ENCODE measurements at regions not wholly inside any gene's neighbourhood (a gene's known extent, or its start where the extent isn't known, plus 50 kb on each side); places are given as distances from the start of the nearest gene placed in this dataset.

GRCh38 chr3:83559082-83559481, 1399.7 kb upstream of the CADM2 start (continued):
- TF ChIP-seq ATF3 (IDR thresholded peaks at IDR 0.05) (no peak), SP1 (IDR thresholded peaks at IDR 0.05) (no peak), RXRA (IDR thresholded peaks at IDR 0.05) (no peak)

DNA sequence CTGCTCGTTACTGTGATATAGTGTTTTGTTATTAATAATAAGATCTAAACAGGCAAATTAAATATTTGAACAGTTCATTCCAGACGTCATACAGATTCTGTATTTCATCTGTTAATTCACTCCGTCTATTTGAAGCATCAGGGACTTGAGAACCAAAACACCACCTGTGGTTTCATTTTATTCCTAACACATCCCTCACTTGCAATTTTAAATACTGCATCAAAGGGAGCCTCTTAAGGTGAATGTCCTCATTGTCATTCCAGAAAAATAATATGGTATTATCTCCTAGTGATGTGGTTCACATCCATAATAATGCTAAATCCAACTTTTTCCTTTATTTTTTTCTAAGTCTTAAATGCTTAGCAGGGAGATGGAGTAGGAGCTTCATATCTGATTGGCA, 1390.9 kb upstream of the CADM2 start:
- WGBS = 29% methylated on average over 3 of the region's 3 CpGs
- H3K9me3 ChIP-seq (ENCODE audit: control insufficient read depth in 4 of 4, low read length in 3 of 4) = no peaks in the 10 kb centered on the region
- no peak overlapping the region for H3K27ac ChIP-seq (ENCODE audit: low read depth in 1 of 2, low read length in 2 of 2)
- no peak overlapping the region for H3K4me3 ChIP-seq (ENCODE audit: low read depth in 1 of 3, low read length in 3 of 3)
- no peaks in the 10 kb centered on the region for H3K36me3 ChIP-seq (ENCODE audit: control insufficient read depth in 4 of 4, insufficient read depth in 3 of 4, low read depth in 1 of 4, low read length in 3 of 4)
- no peaks in the 10 kb centered on the region for H3K4me1 ChIP-seq (ENCODE audit: control insufficient read depth in 4 of 4, insufficient read depth in 4 of 4, low read length in 3 of 4)
- no peak for TF ChIP-seq HNF4A (conservative IDR thresholded peaks at IDR 0.05)
- TF ChIP-seq YY1 (IDR thresholded peaks at IDR 0.05) = no peak
- no peak for TF ChIP-seq RXRA (IDR thresholded peaks at IDR 0.05)
- TF ChIP-seq, protein P1, sequence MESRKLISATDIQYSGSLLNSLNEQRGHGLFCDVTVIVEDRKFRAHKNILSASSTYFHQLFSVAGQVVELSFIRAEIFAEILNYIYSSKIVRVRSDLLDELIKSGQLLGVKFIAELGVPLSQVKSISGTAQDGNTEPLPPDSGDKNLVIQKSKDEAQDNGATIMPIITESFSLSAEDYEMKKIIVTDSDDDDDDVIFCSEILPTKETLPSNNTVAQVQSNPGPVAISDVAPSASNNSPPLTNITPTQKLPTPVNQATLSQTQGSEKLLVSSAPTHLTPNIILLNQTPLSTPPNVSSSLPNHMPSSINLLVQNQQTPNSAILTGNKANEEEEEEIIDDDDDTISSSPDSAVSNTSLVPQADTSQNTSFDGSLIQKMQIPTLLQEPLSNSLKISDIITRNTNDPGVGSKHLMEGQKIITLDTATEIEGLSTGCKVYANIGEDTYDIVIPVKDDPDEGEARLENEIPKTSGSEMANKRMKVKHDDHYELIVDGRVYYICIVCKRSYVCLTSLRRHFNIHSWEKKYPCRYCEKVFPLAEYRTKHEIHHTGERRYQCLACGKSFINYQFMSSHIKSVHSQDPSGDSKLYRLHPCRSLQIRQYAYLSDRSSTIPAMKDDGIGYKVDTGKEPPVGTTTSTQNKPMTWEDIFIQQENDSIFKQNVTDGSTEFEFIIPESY (IDR thresholded peaks at IDR 0.05) = no peak
- no peak for TF ChIP-seq TAF1 (conservative IDR thresholded peaks at IDR 0.05)
- TF ChIP-seq JUND (IDR thresholded peaks at IDR 0.05) = no peak
- no peak for TF ChIP-seq CTCF (IDR thresholded peaks at IDR 0.05; ENCODE audit: low read depth, low read length, missing input control)
- no peak for TF ChIP-seq FOXA2 (IDR thresholded peaks at IDR 0.05)
- TF ChIP-seq SP1 (IDR thresholded peaks at IDR 0.05) = no peak
- no peak for TF ChIP-seq ATF3 (IDR thresholded peaks at IDR 0.05)
- no peak for TF ChIP-seq EGR1 (IDR thresholded peaks at IDR 0.05; ENCODE audit: low read depth in 2 of 2)
- no peak for DNase-seq (ENCODE audit: low spot score)
- H3K27me3 ChIP-seq (ENCODE audit: control insufficient read depth in 4 of 4, insufficient read depth in 4 of 4, low read length in 3 of 4) = no peaks in the 10 kb centered on the region
- H3K9ac ChIP-seq (ENCODE audit: low read depth in 1 of 2, low read length in 2 of 2) = no peak overlapping the region

GRCh38 chr3:83581546-83581945, 1377.2 kb upstream of the CADM2 start:
- Histone ChIP-seq H3K27me3 (ENCODE audit: control insufficient read depth in 4 of 4, insufficient read depth in 4 of 4, low read length in 3 of 4) (no peaks in the 10 kb centered on the region), H3K4me3 (ENCODE audit: low read depth in 1 of 3, low read length in 3 of 3) (no peak overlapping the region), H3K36me3 (ENCODE audit: control insufficient read depth in 4 of 4, insufficient read depth in 3 of 4, low read depth in 1 of 4, low read length in 3 of 4) (no peaks in the 10 kb centered on the region), H3K4me1 (ENCODE audit: control insufficient read depth in 4 of 4, insufficient read depth in 4 of 4, low read length in 3 of 4) (no peaks in the 10 kb centered on the region), H3K27ac (ENCODE audit: low read depth in 1 of 2, low read length in 2 of 2) (no peak overlapping the region), H3K9me3 (ENCODE audit: control insufficient read depth in 4 of 4, low read length in 3 of 4) (no peaks in the 10 kb centered on the region), H3K9ac (ENCODE audit: low read depth in 1 of 2, low read length in 2 of 2) (no peak overlapping the region)
- no peak for DNase-seq (ENCODE audit: low spot score)
- WGBS = 56% methylated on average over 3 of the region's 3 CpGs
- TF ChIP-seq CTCF (IDR thresholded peaks at IDR 0.05; ENCODE audit: low read depth, low read length, missing input control) (no peak), SP1 (IDR thresholded peaks at IDR 0.05) (no peak), FOXA1 (IDR thresholded peaks at IDR 0.05) (no peak), HNF4A (conservative IDR thresholded peaks at IDR 0.05) (no peak), RAD21 (IDR thresholded peaks at IDR 0.05) (no peak), YY1 (IDR thresholded peaks at IDR 0.05) (no peak), FOXA2 (IDR thresholded peaks at IDR 0.05) (no peak), RXRA (IDR thresholded peaks at IDR 0.05) (no peak), EGR1 (IDR thresholded peaks at IDR 0.05; ENCODE audit: low read depth in 2 of 2) (no peak), JUND (IDR thresholded peaks at IDR 0.05) (no peak), HNF4G (IDR thresholded peaks at IDR 0.05) (no peak), NR2F2 (IDR thresholded peaks at IDR 0.05) (no peak), TAF1 (conservative IDR thresholded peaks at IDR 0.05) (no peak), ATF3 (IDR thresholded peaks at IDR 0.05) (no peak), GABPA (IDR thresholded peaks at IDR 0.05 in 1 of 2, conservative IDR thresholded peaks at IDR 0.05 in 1 of 2) (no peak)
- TF ChIP-seq, protein P1 (IDR thresholded peaks at IDR 0.05) = no peak
- TF ChIP-seq, protein P2, sequence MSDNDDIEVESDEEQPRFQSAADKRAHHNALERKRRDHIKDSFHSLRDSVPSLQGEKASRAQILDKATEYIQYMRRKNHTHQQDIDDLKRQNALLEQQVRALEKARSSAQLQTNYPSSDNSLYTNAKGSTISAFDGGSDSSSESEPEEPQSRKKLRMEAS (IDR thresholded peaks at IDR 0.05) = no peak

Measured in liver (tissue), 8 donors.